Prostate gland (tissue), 2 donors: ENCODE measurements at regions not wholly inside any gene's neighbourhood (a gene's known extent, or its start where the extent isn't known, plus 50 kb on each side); places are given as distances from the start of the nearest gene placed in this dataset.

Experiments used
- POLR2A ChIP-seq: fragments of 450-650 bp; IDR thresholded peaks from one replicate; pipeline ENCODE4 v1.6.1; 2016; ENCODE audit warnings: antibody characterized with exemption, mild to moderate bottlenecking
- POLR2AphosphoS5 ChIP-seq: sonication (generic); formaldehyde crosslinking; IDR thresholded peaks from one replicate; pipeline ENCODE4 v1.6.1; 2017; ENCODE audit warnings: antibody characterized with exemption
- TF ChIP-seq, protein P1 (sequence below), 4 experiments: fragments of 200-600 bp in 2 of 4; fragments of 450-650 bp in 2 of 4; sonication (generic) in 2 of 4; IDR thresholded peaks; 1 replicate in 3 of 4; 2 replicates in 1 of 4; pipeline ENCODE4 v1.5.1; 2016 to 2019; ENCODE audit warnings: antibody characterized with exemption in 4 of 4, mild to moderate bottlenecking in 2 of 4, moderate library complexity in 2 of 4

DNA sequence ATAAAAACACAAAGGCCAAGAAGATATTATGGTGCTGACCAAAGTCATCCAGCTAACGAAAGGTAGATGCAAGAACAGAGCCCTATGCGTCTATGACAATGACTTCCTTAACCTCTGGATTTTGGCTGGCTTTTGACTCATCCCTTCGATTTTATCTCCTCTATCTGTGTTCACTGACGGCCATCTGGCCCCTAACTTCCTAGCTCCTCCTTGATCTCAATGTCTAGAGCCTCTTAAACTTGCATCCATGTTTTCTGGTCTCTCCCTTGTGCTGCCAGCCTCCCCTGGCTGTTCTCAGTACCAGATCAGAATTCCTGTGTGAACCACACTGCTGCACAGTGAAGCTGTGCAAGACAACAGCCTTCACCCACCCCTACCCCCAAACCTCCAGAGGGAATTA, 452.9 kb downstream of the UTRN start:
- TF ChIP-seq, protein P1, sequence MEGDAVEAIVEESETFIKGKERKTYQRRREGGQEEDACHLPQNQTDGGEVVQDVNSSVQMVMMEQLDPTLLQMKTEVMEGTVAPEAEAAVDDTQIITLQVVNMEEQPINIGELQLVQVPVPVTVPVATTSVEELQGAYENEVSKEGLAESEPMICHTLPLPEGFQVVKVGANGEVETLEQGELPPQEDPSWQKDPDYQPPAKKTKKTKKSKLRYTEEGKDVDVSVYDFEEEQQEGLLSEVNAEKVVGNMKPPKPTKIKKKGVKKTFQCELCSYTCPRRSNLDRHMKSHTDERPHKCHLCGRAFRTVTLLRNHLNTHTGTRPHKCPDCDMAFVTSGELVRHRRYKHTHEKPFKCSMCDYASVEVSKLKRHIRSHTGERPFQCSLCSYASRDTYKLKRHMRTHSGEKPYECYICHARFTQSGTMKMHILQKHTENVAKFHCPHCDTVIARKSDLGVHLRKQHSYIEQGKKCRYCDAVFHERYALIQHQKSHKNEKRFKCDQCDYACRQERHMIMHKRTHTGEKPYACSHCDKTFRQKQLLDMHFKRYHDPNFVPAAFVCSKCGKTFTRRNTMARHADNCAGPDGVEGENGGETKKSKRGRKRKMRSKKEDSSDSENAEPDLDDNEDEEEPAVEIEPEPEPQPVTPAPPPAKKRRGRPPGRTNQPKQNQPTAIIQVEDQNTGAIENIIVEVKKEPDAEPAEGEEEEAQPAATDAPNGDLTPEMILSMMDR (IDR thresholded peaks at IDR 0.05): no peak
- TF ChIP-seq POLR2AphosphoS5 (no peak), POLR2A (no peak)
